ENCODE measurements at regions not wholly inside any gene's neighbourhood (a gene's known extent, or its start where the extent isn't known, plus 50 kb on each side); places are given as distances from the start of the nearest gene placed in this dataset.

DNA sequence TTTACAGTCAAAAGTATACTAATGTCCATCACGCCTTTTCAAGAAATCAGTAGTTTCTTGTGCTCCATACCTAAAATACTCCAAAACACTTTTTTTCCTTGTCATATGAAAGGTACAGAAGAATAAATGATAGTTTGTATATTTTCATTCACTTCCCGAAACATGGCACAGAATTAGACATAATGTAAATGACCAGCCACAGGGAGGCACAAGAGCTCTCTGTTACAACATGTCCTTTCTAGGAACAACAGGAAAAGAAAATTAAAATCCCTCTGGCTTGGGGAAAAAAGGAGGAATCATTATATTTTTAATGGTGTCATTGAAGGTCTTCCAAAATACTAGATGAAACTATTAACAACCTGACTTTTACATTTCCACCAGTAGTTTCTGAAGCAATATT lies 331.2 kb downstream of the ACTR3B start:
- no TSS peak for BruUV-seq (replicated peaks)
- Histone ChIP-seq H3K9me3 (ENCODE audit: low read length) (no peaks in the 10 kb centered on the region), H3K27ac (ENCODE audit: extremely low read length, insufficient read depth, low read length) (no peak overlapping the region), H3K4me2 (ENCODE audit: low read depth, low read length) (no peak overlapping the region), H3K4me3 (replicated peaks in 1 of 3; ENCODE audit: insufficient read depth in 1 of 3, low read depth in 2 of 3, low read length in 3 of 3) (no peak overlapping the region), H3K36me3 (replicated peaks in 1 of 2; ENCODE audit: control insufficient read depth in 1 of 2, insufficient read depth in 2 of 2, low read length in 2 of 2) (no peaks in the 10 kb centered on the region), H3K9ac (ENCODE audit: insufficient read depth, low read depth, low read length) (no peak overlapping the region), H3K79me2 (ENCODE audit: insufficient read depth, low read length) (no peaks in the 10 kb centered on the region), H3K4me1 (ENCODE audit: insufficient read depth, low read length) (no peaks in the 10 kb centered on the region), H2AFZ (ENCODE audit: low read length) (no peak overlapping the region), H3K27me3 (ENCODE audit: control insufficient read depth in 1 of 2, insufficient read depth in 2 of 2, low read length in 2 of 2) (peaks cover 0 to 21% of the 10 kb centered on the region in 2 experiments; a peak in 3 of 5 replicates), H4K20me1 (ENCODE audit: insufficient read depth, low read length) (no peaks in the 10 kb centered on the region)
- 34% methylated on average over 2 of the region's 2 CpGs for WGBS (ENCODE audit: low lambda C conversion rate)
- ChIA-PET POLR2A (no interaction called here), CTCF (ENCODE audit: low intra/inter-chr PET ratio, low total read pairs) (no interaction called here)
- intact Hi-C loops (cut with micrococcal nuclease; ENCODE audit: unreplicated experiment) (no loop called here), in situ Hi-C loops (cut with HindIII; ENCODE audit: extremely low pct_ligation_motif_present, low pct_unique_long_range_greater_than_20kb) (no loop called here)
- no peak for FAIRE-seq
- DNase-seq (ENCODE audit: low spot score): no peak
- TF ChIP-seq ZNF883 (CRISPR knock-in tag; IDR thresholded peaks at IDR 0.05; ENCODE audit: not compliant biosample characterization): no peak
- no peak for TF ChIP-seq ZNF570 (CRISPR knock-in tag; IDR thresholded peaks at IDR 0.05; ENCODE audit: borderline replicate concordance)
- TF ChIP-seq BCL6 (CRISPR knock-in tag; IDR thresholded peaks at IDR 0.05): no peak
- no peak for TF ChIP-seq NCOA5 (CRISPR knock-in tag; IDR thresholded peaks at IDR 0.05)
- no peak for TF ChIP-seq SMAD9 (CRISPR knock-in tag; IDR thresholded peaks at IDR 0.05)
- no peak for TF ChIP-seq ZNF614 (CRISPR knock-in tag; IDR thresholded peaks at IDR 0.05; ENCODE audit: borderline replicate concordance)
- TF ChIP-seq ZNF138 (CRISPR knock-in tag; IDR thresholded peaks at IDR 0.05; ENCODE audit: low read depth): no peak
- TF ChIP-seq SP5 (CRISPR knock-in tag; IDR thresholded peaks at IDR 0.05; ENCODE audit: borderline replicate concordance, low read depth): no peak
- TF ChIP-seq, protein P1, sequence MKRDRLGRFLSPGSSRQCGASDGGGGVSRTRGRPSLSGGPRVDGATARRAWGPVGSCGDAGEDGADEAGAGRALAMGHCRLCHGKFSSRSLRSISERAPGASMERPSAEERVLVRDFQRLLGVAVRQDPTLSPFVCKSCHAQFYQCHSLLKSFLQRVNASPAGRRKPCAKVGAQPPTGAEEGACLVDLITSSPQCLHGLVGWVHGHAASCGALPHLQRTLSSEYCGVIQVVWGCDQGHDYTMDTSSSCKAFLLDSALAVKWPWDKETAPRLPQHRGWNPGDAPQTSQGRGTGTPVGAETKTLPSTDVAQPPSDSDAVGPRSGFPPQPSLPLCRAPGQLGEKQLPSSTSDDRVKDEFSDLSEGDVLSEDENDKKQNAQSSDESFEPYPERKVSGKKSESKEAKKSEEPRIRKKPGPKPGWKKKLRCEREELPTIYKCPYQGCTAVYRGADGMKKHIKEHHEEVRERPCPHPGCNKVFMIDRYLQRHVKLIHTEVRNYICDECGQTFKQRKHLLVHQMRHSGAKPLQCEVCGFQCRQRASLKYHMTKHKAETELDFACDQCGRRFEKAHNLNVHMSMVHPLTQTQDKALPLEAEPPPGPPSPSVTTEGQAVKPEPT (CRISPR knock-in tag; IDR thresholded peaks at IDR 0.05; ENCODE audit: low read depth): no peak
- TF ChIP-seq ZNF766 (CRISPR knock-in tag; IDR thresholded peaks at IDR 0.05; ENCODE audit: borderline replicate concordance): no peak
- no peak for TF ChIP-seq TEAD2 (CRISPR knock-in tag; IDR thresholded peaks at IDR 0.05)
- TF ChIP-seq RORA (CRISPR knock-in tag; IDR thresholded peaks at IDR 0.05): no peak
- TF ChIP-seq, protein P2, sequence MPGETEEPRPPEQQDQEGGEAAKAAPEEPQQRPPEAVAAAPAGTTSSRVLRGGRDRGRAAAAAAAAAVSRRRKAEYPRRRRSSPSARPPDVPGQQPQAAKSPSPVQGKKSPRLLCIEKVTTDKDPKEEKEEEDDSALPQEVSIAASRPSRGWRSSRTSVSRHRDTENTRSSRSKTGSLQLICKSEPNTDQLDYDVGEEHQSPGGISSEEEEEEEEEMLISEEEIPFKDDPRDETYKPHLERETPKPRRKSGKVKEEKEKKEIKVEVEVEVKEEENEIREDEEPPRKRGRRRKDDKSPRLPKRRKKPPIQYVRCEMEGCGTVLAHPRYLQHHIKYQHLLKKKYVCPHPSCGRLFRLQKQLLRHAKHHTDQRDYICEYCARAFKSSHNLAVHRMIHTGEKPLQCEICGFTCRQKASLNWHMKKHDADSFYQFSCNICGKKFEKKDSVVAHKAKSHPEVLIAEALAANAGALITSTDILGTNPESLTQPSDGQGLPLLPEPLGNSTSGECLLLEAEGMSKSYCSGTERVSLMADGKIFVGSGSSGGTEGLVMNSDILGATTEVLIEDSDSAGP (CRISPR knock-in tag; IDR thresholded peaks at IDR 0.05; ENCODE audit: borderline replicate concordance): no peak
- TF ChIP-seq RBAK (CRISPR knock-in tag; IDR thresholded peaks at IDR 0.05): no peak
- no peak for TF ChIP-seq ZBTB1 (CRISPR knock-in tag; IDR thresholded peaks at IDR 0.05; ENCODE audit: borderline replicate concordance)
- no peak for TF ChIP-seq ZNF383 (CRISPR knock-in tag; IDR thresholded peaks at IDR 0.05; ENCODE audit: borderline replicate concordance)
- no peak for TF ChIP-seq ZNF781 (CRISPR knock-in tag; IDR thresholded peaks at IDR 0.05; ENCODE audit: borderline replicate concordance, not compliant biosample characterization)
- TF ChIP-seq HIVEP1 (CRISPR knock-in tag; IDR thresholded peaks at IDR 0.05): no peak
- no peak for TF ChIP-seq TMF1 (CRISPR knock-in tag; IDR thresholded peaks at IDR 0.05; ENCODE audit: low read depth)
- no peak for ATAC-seq
